H9 (cell line): ENCODE measurements at regions not wholly inside any gene's neighbourhood (a gene's known extent, or its start where the extent isn't known, plus 50 kb on each side); places are given as distances from the start of the nearest gene placed in this dataset.

Source experiments
- DNase-seq: peaks from one replicate; pipeline ENCODE4 v3.0.0-alpha.2; 2017
- H2AFZ ChIP-seq: one replicate; pipeline ENCODE4 v1.6.1; 2013; ENCODE audit warnings: mild to moderate bottlenecking, low read length, control low read depth, moderate library complexity
- H2AK5ac ChIP-seq: 2 replicates; pipeline ENCODE4 v1.6.1; 2013; ENCODE audit warnings: low read length, control low read depth, mixed read lengths; ENCODE audit not compliant: insufficient read length
- H2BK120ac ChIP-seq: one replicate; pipeline ENCODE4 v1.6.1; 2013; ENCODE audit warnings: low read depth, mild to moderate bottlenecking, low read length, control low read depth, inconsistent platforms; ENCODE audit not compliant: poor library complexity, severe bottlenecking
- H2BK12ac ChIP-seq: 2 replicates; pipeline ENCODE4 v1.6.1; 2013; ENCODE audit warnings: low read length, control low read depth, mixed read lengths, low read depth; ENCODE audit not compliant: insufficient read length
- H2BK15ac ChIP-seq: 2 replicates; pipeline ENCODE4 v1.6.1; 2013; ENCODE audit warnings: low read depth, low read length, control low read depth
- H2BK20ac ChIP-seq: one replicate; pipeline ENCODE4 v1.6.1; 2013; ENCODE audit warnings: low read depth, mild to moderate bottlenecking, low read length, control low read depth, inconsistent platforms; ENCODE audit not compliant: poor library complexity, severe bottlenecking
- H2BK5ac ChIP-seq: 2 replicates; pipeline ENCODE4 v1.6.1; 2013; ENCODE audit warnings: low read length, control low read depth, mixed read lengths; ENCODE audit not compliant: insufficient read length
- H3K14ac ChIP-seq: 2 replicates; pipeline ENCODE4 v1.6.1; 2013; ENCODE audit warnings: low read length, control low read depth; ENCODE audit not compliant: insufficient read depth
- H3K18ac ChIP-seq: 2 replicates; pipeline ENCODE4 v1.6.1; 2013; ENCODE audit warnings: low read depth, mild to moderate bottlenecking, mixed read lengths, low read length, control low read depth; ENCODE audit not compliant: insufficient read length
- H3K23ac ChIP-seq: 2 replicates; pipeline ENCODE4 v1.6.1; 2013; ENCODE audit warnings: low read length, control low read depth, mixed read lengths, low read depth; ENCODE audit not compliant: insufficient read length
- H3K23me2 ChIP-seq: 2 replicates; pipeline ENCODE4 v1.6.1; 2013; ENCODE audit warnings: low read depth, mild to moderate bottlenecking, mixed read lengths, low read length, control low read depth; ENCODE audit not compliant: insufficient read length, poor library complexity, severe bottlenecking
- H3K27ac ChIP-seq: 2 replicates; pipeline ENCODE4 v1.5.1; 2013; ENCODE audit warnings: low read length, control low read depth, mixed read lengths, low read depth; ENCODE audit not compliant: insufficient read length
- H3K27me3 ChIP-seq: 2 replicates; pipeline ENCODE4 v1.6.1; 2013; ENCODE audit warnings: low read length, control low read depth, inconsistent platforms; ENCODE audit not compliant: insufficient read depth
- H3K4ac ChIP-seq: 2 replicates; pipeline ENCODE4 v1.6.1; 2013; ENCODE audit warnings: low read depth, mild to moderate bottlenecking, control low read depth, inconsistent platforms, low read length, moderate library complexity
- H3K4me1 ChIP-seq: 2 replicates; pipeline ENCODE4 v1.6.1; 2013; ENCODE audit warnings: low read length, control low read depth, inconsistent platforms; ENCODE audit not compliant: insufficient read depth
- H3K4me2 ChIP-seq: 2 replicates; pipeline ENCODE4 v1.6.1; 2013; ENCODE audit warnings: low read length, control low read depth, mixed read lengths; ENCODE audit not compliant: insufficient read length, insufficient read depth
- H3K56ac ChIP-seq: 2 replicates; pipeline ENCODE4 v1.6.1; 2013; ENCODE audit warnings: low read depth, mild to moderate bottlenecking, mixed read lengths, low read length, control low read depth; ENCODE audit not compliant: insufficient read length
- H3K79me1 ChIP-seq: 2 replicates; pipeline ENCODE4 v1.6.1; 2013; ENCODE audit warnings: low read depth, mild to moderate bottlenecking, moderate library complexity, low read length, control low read depth, inconsistent platforms; ENCODE audit not compliant: insufficient read depth, poor library complexity, severe bottlenecking
- H3K79me2 ChIP-seq: 2 replicates; pipeline ENCODE4 v1.6.1; 2013; ENCODE audit warnings: low read length, control low read depth, inconsistent platforms; ENCODE audit not compliant: insufficient read depth
- H3K9ac ChIP-seq: 2 replicates; pipeline ENCODE4 v1.6.1; 2013; ENCODE audit warnings: low read length, control low read depth, mixed read lengths; ENCODE audit not compliant: insufficient read length; ENCODE audit errors: extremely low read depth
- H3K9me3 ChIP-seq: one replicate; pipeline ENCODE4 v1.6.1; 2013; ENCODE audit warnings: low read depth, low read length, inconsistent platforms; ENCODE audit not compliant: control insufficient read depth
- H3T11ph ChIP-seq: one replicate; pipeline ENCODE4 v1.6.1; 2013; ENCODE audit warnings: mild to moderate bottlenecking, low read length, control low read depth, inconsistent platforms
- H4K20me1 ChIP-seq: one replicate; pipeline ENCODE4 v1.6.1; 2013; ENCODE audit not compliant: control insufficient read depth, insufficient read length, insufficient read depth
- H4K5ac ChIP-seq: 2 replicates; pipeline ENCODE4 v1.6.1; 2013; ENCODE audit warnings: low read depth, mild to moderate bottlenecking, mixed read lengths, low read length, control low read depth; ENCODE audit not compliant: insufficient read length
- H4K8ac ChIP-seq: replicated peaks from 2 replicates; pipeline ENCODE4 v1.6.1; 2013; ENCODE audit warnings: low read length, control low read depth, mixed read lengths, low read depth; ENCODE audit not compliant: insufficient read length
- H4K91ac ChIP-seq: 2 replicates; pipeline ENCODE4 v1.6.1; 2013; ENCODE audit warnings: low read depth, mild to moderate bottlenecking, moderate library complexity, mixed read lengths, low read length, control low read depth; ENCODE audit not compliant: insufficient read length
- H3K27ac Mint-ChIP-seq, 3 experiments: 2 replicates in 2 of 3; 3 replicates in 1 of 3; pipeline ENCODE4 v1.8.0; 2020 to 2021; ENCODE audit warnings: mixed read lengths in 3 of 3, mild to moderate bottlenecking in 1 of 3, moderate library complexity in 1 of 3
- H3K27me3 Mint-ChIP-seq: 2 replicates; pipeline ENCODE4 v1.8.0; 2021; ENCODE audit warnings: low read depth, mild to moderate bottlenecking, moderate library complexity, mixed read lengths
- H3K36me3 Mint-ChIP-seq, 3 experiments: 2 replicates in 2 of 3; 3 replicates in 1 of 3; pipeline ENCODE4 v1.8.0; 2020 to 2021; ENCODE audit warnings: low read depth in 3 of 3, mixed read lengths in 3 of 3; ENCODE audit not compliant: insufficient read depth in 1 of 3
- H3K4me1 Mint-ChIP-seq, 2 experiments: 2 replicates each; pipeline ENCODE4 v1.8.0; 2020; ENCODE audit warnings: mixed read lengths in 2 of 2
- H3K4me3 Mint-ChIP-seq, 2 experiments: 2 replicates in 1 of 2; 3 replicates in 1 of 2; pipeline ENCODE4 v1.8.0; 2020 to 2021; ENCODE audit warnings: mild to moderate bottlenecking in 2 of 2, mixed read lengths in 2 of 2, moderate library complexity in 1 of 2
- H3K9me3 Mint-ChIP-seq, 2 experiments: 2 replicates in 1 of 2; 3 replicates in 1 of 2; pipeline ENCODE4 v1.8.0; 2020; ENCODE audit warnings: mild to moderate bottlenecking in 2 of 2, mixed read lengths in 2 of 2, moderate library complexity in 1 of 2
- CTCF ChIP-seq: fragments of 200-600 bp; sonication (generic); conservative IDR thresholded peaks from 3 replicates; pipeline ENCODE4 v1.8.0; 2021; ENCODE audit warnings: antibody characterized with exemption, mild to moderate bottlenecking
- WGBS: extraction: QIAGEN DNeasy Blood & Tissue Kit; methylation state at CpG from one replicate; pipeline ENCODE4 v1.1.7; 2013; ENCODE audit warnings: missing lambda C conversion rate, low lambda C conversion rate, mixed read lengths; ENCODE audit not compliant: insufficient read length; ENCODE audit errors: extremely low coverage; 5-methylcytosine and 5-hydroxymethylcytosine counted together

GRCh38 chr7:125347269-125347668, 417.6 kb upstream of the POT1 start:
- Histone ChIP-seq H3K56ac (no peak overlapping the region), H3K27me3 (no peaks in the 10 kb centered on the region), H3K4me2 (no peak overlapping the region), H2BK20ac (no peak overlapping the region), H3K27ac (no peak overlapping the region), H4K91ac (no peak overlapping the region), H3K23me2 (no peaks in the 10 kb centered on the region), H3K4ac (no peak overlapping the region), H2BK120ac (no peak overlapping the region), H2BK5ac (no peak overlapping the region), H3K9ac (no peak overlapping the region), H3K23ac (no peak overlapping the region), H3K79me2 (no peaks in the 10 kb centered on the region), H3K4me1 (no peaks in the 10 kb centered on the region), H3K9me3 (no peaks in the 10 kb centered on the region), H3K18ac (no peak overlapping the region), H3K14ac (no peak overlapping the region), H3K79me1 (no peaks in the 10 kb centered on the region), H3T11ph (no peak overlapping the region), H2BK12ac (no peak overlapping the region), H4K20me1 (no peaks in the 10 kb centered on the region), H4K8ac (no peak overlapping the region), H2BK15ac (no peak overlapping the region), H2AFZ (no peak overlapping the region), H2AK5ac (no peak overlapping the region), H4K5ac (no peak overlapping the region)
- WGBS = no CpG with 5 or more reads among the region's 6 CpGs
- no peak for DNase-seq
- H3K36me3 Mint-ChIP-seq = no peaks in the 10 kb centered on the region
- H3K9me3 Mint-ChIP-seq = no peaks in the 10 kb centered on the region
- no peaks in the 10 kb centered on the region for H3K4me1 Mint-ChIP-seq
- no peak for TF ChIP-seq CTCF
- no peaks in the 10 kb centered on the region for H3K27me3 Mint-ChIP-seq
- H3K27ac Mint-ChIP-seq = no peak overlapping the region
- H3K4me3 Mint-ChIP-seq = no peak overlapping the region
